ENCODE measurements at regions not wholly inside any gene's neighbourhood (a gene's known extent, or its start where the extent isn't known, plus 50 kb on each side); places are given as distances from the start of the nearest gene placed in this dataset.
"Not testable (repeated sequence)": the region's sequence is repeated elsewhere in the genome, so short reads cannot be mapped to it uniquely, and the experiment has no call there.

GRCh38 chr4:112708772-112709171 is 71.8 kb downstream of the LARP7 start:
- Mint-ChIP-seq H3K4me1 (peaks cover 26% of the 10 kb centered on the region), H3K9me3 (no peaks in the 10 kb centered on the region), H3K27ac (no peak overlapping the region)

DNA sequence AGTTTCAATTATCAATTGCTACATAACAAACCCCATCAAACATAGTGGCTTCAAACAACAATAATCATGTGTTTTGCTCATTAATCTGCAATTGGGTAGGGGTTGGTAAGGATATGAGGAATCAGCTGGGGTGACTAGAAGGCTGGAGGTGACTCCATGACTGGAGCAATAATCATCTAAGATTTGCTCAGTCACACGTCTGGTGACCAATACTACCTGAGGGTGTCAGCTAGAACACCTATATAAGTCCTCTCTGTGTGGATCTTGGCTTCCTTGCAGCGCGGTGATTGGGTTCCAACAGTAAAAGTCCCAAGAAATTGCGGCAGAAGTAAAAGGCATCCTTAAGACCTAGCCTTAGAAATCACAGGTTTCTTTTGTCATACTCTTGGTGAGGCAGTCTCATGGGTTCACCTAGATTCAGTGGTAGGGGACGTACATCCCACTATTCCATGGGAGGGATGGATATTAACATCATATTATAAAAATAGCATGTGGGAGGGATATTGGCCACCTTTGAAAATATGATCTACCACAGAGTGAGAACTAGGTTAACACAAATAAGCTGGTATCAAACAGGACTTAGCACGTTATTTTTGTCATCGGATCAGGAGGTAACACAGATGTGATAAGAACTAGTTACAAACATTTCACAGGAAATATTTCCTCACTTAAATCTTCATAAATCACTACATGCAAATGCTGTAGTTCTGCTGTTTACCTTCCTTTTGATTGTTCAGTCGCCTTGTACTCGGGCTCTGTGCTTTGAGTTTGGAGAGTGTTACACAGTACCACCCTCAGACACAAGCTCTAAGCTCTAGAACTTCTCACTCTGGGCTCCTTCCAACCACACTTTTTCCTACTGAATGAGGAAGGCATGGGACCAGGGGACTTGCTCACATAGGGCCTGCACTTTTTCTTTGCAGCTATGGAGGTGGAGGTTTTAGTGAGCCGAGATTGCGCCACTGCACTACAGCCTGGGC is 78.3 kb downstream of the LARP7 start:
- ATAC-seq (no peak), DNase-seq (ENCODE audit: low spot score in 2 of 2) (no peak)
- Mint-ChIP-seq H3K4me3 (no peak overlapping the region), H3K4me1 (no peaks in the 10 kb centered on the region), H3K27ac (no peak overlapping the region), H3K9me3 (no peaks in the 10 kb centered on the region), H3K36me3 (no peaks in the 10 kb centered on the region)

More at GRCh38 chr4:112708772-112709171, 71.8 kb downstream of the LARP7 start:
- ATAC-seq (no peak), DNase-seq (ENCODE audit: low spot score in 2 of 2) (no peak)
- Mint-ChIP-seq H3K4me3 (no peak overlapping the region), H3K36me3 (no peaks in the 10 kb centered on the region)

DNA sequence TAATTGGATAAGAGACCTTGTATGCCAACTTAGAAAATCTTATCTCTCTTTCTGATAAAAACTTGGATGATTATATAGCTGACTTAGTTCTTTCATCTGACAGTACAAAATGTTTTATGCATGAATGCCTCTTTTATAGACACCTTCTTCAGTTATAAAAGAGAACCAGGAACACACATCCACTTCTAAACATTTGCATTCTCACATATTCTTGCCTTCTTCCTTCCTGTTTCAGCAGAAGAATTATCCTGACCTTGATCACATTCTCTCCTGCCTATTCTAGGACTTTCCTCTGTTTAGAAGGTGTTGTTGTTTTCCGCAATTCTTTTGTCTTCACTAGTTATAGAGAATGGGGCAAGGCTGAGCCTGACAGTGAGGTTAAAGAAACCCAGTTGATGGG is 80.9 kb downstream of the LARP7 start:
- Mint-ChIP-seq H3K36me3 (no peaks in the 10 kb centered on the region), H3K9me3 (no peaks in the 10 kb centered on the region), H3K27ac (no peak overlapping the region), H3K4me1 (no peaks in the 10 kb centered on the region), H3K4me3 (no peak overlapping the region)
- no peak for ATAC-seq
- no peak for DNase-seq (ENCODE audit: low spot score in 2 of 2)

- no peaks in the 10 kb centered on the region for H3K4me1 Mint-ChIP-seq
- no peaks in the 10 kb centered on the region for H3K36me3 Mint-ChIP-seq
- no peak for DNase-seq (ENCODE audit: low spot score in 2 of 2)
- no peaks in the 10 kb centered on the region for H3K9me3 Mint-ChIP-seq
- no peak overlapping the region for H3K27ac Mint-ChIP-seq
- H3K4me3 Mint-ChIP-seq = no peak overlapping the region
- ATAC-seq = no peak
These were observed 84.7 kb downstream of the LARP7 start for GRCh38 chr4:112721627-112722026.

GRCh38 chr4:112726041-112726440 is 89.1 kb downstream of the LARP7 start:
- DNase-seq (ENCODE audit: low spot score in 2 of 2) (peak in 1 of 2 donors; percentile 3), ATAC-seq (no peak)
- Mint-ChIP-seq H3K36me3 (no peaks in the 10 kb centered on the region), H3K9me3 (no peaks in the 10 kb centered on the region), H3K4me3 (no peak overlapping the region), H3K27ac (no peak overlapping the region), H3K4me1 (no peaks in the 10 kb centered on the region)

- DNase-seq (ENCODE audit: low spot score in 2 of 2); H3K27ac Mint-ChIP-seq; H3K9me3 Mint-ChIP-seq; H3K4me1 Mint-ChIP-seq; ATAC-seq; H3K4me3 Mint-ChIP-seq; H3K36me3 Mint-ChIP-seq: not testable (repeated sequence)
These were observed 90.8 kb downstream of the LARP7 start for GRCh38 chr4:112727728-112728127.

GRCh38 chr4:112731715-112732114 is 94.8 kb downstream of the LARP7 start:
- ATAC-seq = no peak
- no peaks in the 10 kb centered on the region for H3K9me3 Mint-ChIP-seq
- peaks cover 11% of the 10 kb centered on the region for H3K4me1 Mint-ChIP-seq
- no peak overlapping the region for H3K4me3 Mint-ChIP-seq
- H3K27ac Mint-ChIP-seq = no peak overlapping the region
- peak in 1 of 2 donors; percentile 34 for DNase-seq (ENCODE audit: low spot score in 2 of 2)
- no peaks in the 10 kb centered on the region for H3K36me3 Mint-ChIP-seq

DNA sequence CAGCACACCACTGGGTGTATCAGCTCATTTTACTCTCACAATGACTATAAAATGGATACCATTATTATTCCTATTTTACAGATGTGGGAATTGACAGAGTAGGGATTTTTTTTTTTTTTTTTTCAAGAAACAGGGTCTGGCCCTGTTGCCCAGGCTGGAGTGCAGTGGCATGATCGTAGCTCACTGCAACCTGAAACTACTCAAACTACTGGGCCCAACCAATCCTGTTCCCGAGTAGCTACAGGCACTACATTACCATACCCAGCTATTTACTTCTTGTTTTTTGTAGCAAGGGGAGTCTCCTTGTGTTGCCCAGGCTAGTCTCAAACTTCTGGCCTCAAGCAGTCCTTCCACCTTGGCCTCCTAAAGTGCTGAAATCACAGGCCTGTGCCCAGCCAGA is 95.2 kb downstream of the LARP7 start:
- H3K4me3 Mint-ChIP-seq = no peak overlapping the region
- peaks cover 13% of the 10 kb centered on the region for H3K4me1 Mint-ChIP-seq
- H3K36me3 Mint-ChIP-seq = no peaks in the 10 kb centered on the region

GRCh38 chr4:112735474-112735951 is 98.6 kb downstream of the LARP7 start:
- Mint-ChIP-seq H3K4me1 (peaks cover 13% of the 10 kb centered on the region), H3K9me3 (no peaks in the 10 kb centered on the region), H3K27ac (peak overlapping the region; percentile 26), H3K4me3 (peak overlapping the region; percentile 1), H3K36me3 (no peaks in the 10 kb centered on the region)
- DNase-seq (ENCODE audit: low spot score in 2 of 2) = peak in 1 of 2 donors; percentile 58
- peak; percentile 86 for ATAC-seq

More for the DNA sequence above, 95.2 kb downstream of the LARP7 start:
- ATAC-seq = no peak
- H3K27ac Mint-ChIP-seq = no peak overlapping the region
- H3K9me3 Mint-ChIP-seq = no peaks in the 10 kb centered on the region
- DNase-seq (ENCODE audit: low spot score in 2 of 2) = peak in 1 of 2 donors; percentile 42

DNA sequence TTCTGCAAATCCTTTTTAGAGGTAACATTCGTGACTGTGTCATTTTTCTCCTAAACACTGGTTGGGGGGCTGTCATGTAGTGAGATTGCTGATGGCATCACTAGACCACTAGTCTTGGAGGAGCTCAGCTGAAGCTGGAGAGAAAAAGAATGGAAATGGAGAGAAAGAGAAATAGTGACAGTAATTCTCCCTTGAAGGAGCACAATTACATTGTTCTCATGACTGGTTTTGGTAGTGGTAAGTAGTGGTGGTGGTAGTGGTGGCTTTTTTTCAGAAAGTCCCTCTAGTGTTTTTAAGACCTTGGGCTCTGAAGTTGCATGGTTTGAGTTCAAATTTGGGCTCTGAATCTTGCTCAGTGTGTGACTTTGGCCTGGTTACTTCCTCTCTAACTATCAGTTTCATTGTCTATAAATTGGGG is 99.8 kb downstream of the LARP7 start:
- H3K36me3 Mint-ChIP-seq = no peaks in the 10 kb centered on the region
- H3K9me3 Mint-ChIP-seq = no peaks in the 10 kb centered on the region
- DNase-seq (ENCODE audit: low spot score in 2 of 2) = peak in 1 of 2 donors; percentile 58
- peak overlapping the region; percentile 11 for H3K27ac Mint-ChIP-seq
- H3K4me1 Mint-ChIP-seq = peaks cover 13% of the 10 kb centered on the region
- peak; percentile 64 for ATAC-seq
- H3K4me3 Mint-ChIP-seq = no peak overlapping the region

DNA sequence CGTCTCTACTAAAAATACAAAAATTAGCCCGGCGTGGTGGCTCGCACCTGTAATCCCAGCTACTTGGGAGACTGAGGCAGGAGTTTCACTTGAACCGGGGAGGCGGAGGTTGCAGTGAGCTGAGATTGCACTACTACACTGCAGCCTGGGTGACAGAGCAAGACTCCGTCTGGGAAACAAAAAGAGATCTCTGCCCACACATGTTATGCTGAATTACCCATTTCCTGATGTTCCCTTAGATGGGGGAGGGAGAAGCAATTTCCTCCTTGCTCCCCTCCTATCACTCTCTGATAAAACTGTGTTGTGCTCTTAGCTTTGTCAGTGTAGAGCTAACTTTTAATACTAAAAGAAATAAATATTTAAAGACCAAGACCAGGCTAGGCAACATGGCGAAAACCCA is 102.5 kb downstream of the LARP7 start:
- H3K4me1 Mint-ChIP-seq = peaks cover 13% of the 10 kb centered on the region
- no peaks in the 10 kb centered on the region for H3K36me3 Mint-ChIP-seq
- no peak overlapping the region for H3K4me3 Mint-ChIP-seq
- H3K27ac Mint-ChIP-seq = no peak overlapping the region
- no peaks in the 10 kb centered on the region for H3K9me3 Mint-ChIP-seq
- no peak for ATAC-seq
- no peak for DNase-seq (ENCODE audit: low spot score in 2 of 2)

GRCh38 chr4:112747036-112747435 is 110.1 kb downstream of the LARP7 start:
- no peak overlapping the region for H3K27ac Mint-ChIP-seq
- no peak for ATAC-seq
- no peaks in the 10 kb centered on the region for H3K9me3 Mint-ChIP-seq

GRCh38 chr4:112748352-112748878 is 111.5 kb downstream of the LARP7 start:
- H3K4me3 Mint-ChIP-seq = no peak overlapping the region
- no peak for DNase-seq (ENCODE audit: low spot score in 2 of 2)

More at GRCh38 chr4:112747036-112747435, 110.1 kb downstream of the LARP7 start:
- H3K4me3 Mint-ChIP-seq = no peak overlapping the region
- no peaks in the 10 kb centered on the region for H3K36me3 Mint-ChIP-seq
- H3K4me1 Mint-ChIP-seq = no peaks in the 10 kb centered on the region
- no peak for DNase-seq (ENCODE audit: low spot score in 2 of 2)

GRCh38 chr4:112750749-112751148 is 113.8 kb downstream of the LARP7 start:
- H3K4me1 Mint-ChIP-seq; H3K4me3 Mint-ChIP-seq; ATAC-seq; H3K36me3 Mint-ChIP-seq; DNase-seq (ENCODE audit: low spot score in 2 of 2); H3K9me3 Mint-ChIP-seq; H3K27ac Mint-ChIP-seq: not testable (repeated sequence)

More at GRCh38 chr4:112748352-112748878, 111.5 kb downstream of the LARP7 start:
- H3K4me1 Mint-ChIP-seq = no peaks in the 10 kb centered on the region
- no peaks in the 10 kb centered on the region for H3K9me3 Mint-ChIP-seq
- no peak overlapping the region for H3K27ac Mint-ChIP-seq
- no peaks in the 10 kb centered on the region for H3K36me3 Mint-ChIP-seq
- ATAC-seq = no peak

DNA sequence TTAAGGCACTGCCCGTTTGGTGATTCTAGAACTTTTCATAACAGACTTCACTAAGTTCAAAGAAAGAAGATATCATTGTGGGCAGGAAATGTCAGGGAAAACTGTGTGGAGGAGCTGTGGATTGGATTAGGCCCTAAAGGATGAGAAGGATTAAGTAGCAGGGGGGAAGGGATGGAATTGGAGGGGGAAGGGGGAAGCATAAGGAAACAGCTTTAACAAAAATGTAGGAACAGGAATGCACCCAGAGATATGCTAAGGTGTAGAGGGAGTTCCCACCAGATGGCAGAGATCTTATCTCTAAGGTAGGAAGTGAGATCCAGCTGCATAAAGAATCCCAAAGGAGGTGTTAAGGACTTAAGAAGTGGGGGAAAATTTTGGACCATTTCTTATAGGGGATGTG is 114.5 kb downstream of the LARP7 start:
- no peak for DNase-seq (ENCODE audit: low spot score in 2 of 2)
- Mint-ChIP-seq H3K9me3 (no peaks in the 10 kb centered on the region), H3K4me1 (no peaks in the 10 kb centered on the region), H3K36me3 (no peaks in the 10 kb centered on the region), H3K4me3 (no peak overlapping the region), H3K27ac (no peak overlapping the region)
- ATAC-seq = no peak

DNA sequence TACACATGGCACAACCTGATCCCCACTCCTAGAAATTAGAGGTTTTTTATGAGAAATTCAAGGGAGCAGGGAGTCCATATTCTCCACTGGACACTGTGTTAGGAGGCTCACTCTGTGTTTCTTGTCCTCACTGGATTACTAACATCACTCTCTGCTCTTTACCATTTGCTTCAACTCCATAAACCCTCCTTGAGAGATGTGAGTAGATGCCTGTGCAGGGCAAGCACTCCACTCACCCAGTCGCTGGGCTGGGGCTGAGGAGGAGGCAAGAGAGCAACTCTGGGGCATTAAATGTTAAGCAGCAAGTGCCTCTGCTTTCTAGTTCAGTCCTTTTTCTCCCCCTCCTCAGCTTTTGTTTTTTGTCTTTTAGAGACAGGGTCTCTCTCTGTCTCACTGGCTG is 115.1 kb downstream of the LARP7 start:
- no peaks in the 10 kb centered on the region for H3K36me3 Mint-ChIP-seq
- no peak overlapping the region for H3K4me3 Mint-ChIP-seq
- no peaks in the 10 kb centered on the region for H3K4me1 Mint-ChIP-seq
- ATAC-seq (peak; percentile 26), DNase-seq (ENCODE audit: low spot score in 2 of 2) (no peak)
- no peak overlapping the region for H3K27ac Mint-ChIP-seq
- no peaks in the 10 kb centered on the region for H3K9me3 Mint-ChIP-seq
